ENCODE measurements at regions not wholly inside any gene's neighbourhood (a gene's known extent, or its start where the extent isn't known, plus 50 kb on each side); places are given as distances from the start of the nearest gene placed in this dataset.

DNA sequence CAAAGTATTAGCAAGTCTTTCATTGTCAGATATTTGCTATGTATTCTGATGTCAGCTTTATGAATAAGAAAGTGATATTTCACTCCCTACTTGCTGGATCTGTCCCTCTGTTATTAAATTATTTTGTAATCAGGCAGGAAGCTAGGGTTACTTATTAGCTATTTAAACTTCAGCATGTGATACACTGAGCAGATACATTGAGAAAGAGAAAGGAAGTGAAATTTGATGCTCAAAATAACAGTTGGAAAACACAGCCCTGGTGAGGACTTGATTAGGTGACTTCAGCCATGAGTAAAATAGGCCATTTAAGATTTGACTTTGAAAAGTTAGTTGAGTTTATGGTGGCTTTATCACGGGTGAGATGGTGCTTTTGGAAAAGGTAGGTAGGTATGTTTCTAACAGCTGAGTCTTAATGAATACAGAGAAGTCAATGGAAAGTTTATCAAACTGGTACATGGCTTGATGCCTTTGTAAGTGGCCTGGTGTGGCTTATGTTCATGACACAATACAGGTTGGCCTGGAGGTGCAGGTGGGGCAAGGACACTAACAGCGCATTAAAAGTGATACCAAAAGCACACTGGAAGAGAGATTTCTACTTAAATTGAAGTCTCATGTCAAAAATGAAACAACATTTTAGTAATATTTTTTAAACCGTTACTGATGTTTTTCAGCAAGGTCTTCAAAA, 321.2 kb upstream of the SPOCK3 start:
- TF ChIP-seq YY1 (IDR thresholded peaks at IDR 0.05; ENCODE audit: insufficient read depth, insufficient read length) (no peak), ZNF274 (IDR thresholded peaks at IDR 0.05; ENCODE audit: low read depth, low read length) (no peak)
